ENCODE measurements at regions not wholly inside any gene's neighbourhood (a gene's known extent, or its start where the extent isn't known, plus 50 kb on each side); places are given as distances from the start of the nearest gene placed in this dataset.

- ChIA-PET CTCF (no interaction called here), POLR2A (ENCODE audit: low non-redundant PET) (no interaction called here)
- Histone ChIP-seq H3K36me3 (ENCODE audit: insufficient read depth, low read length, poor library complexity, severe bottlenecking) (no peaks in the 10 kb centered on the region), H3K4me1 (ENCODE audit: insufficient read depth, low read length, poor library complexity, severe bottlenecking) (no peaks in the 10 kb centered on the region), H3K27ac (ENCODE audit: low read depth, low read length, poor library complexity, severe bottlenecking) (no peak overlapping the region), H3K9me3 (ENCODE audit: low read depth, low read length, poor library complexity, severe bottlenecking) (no peaks in the 10 kb centered on the region), H3K4me3 (ENCODE audit: low read depth, low read length, poor library complexity, severe bottlenecking) (no peak overlapping the region), H3K27me3 (replicated peaks; ENCODE audit: insufficient read depth, low read depth, low read length, poor library complexity) (peaks cover 6% of the 10 kb centered on the region)
- no TSS peak for BruUV-seq (replicated peaks)
- no peak for DNase-seq (ENCODE audit: low spot score)
- TF ChIP-seq CTCF (conservative IDR thresholded peaks at IDR 0.05; ENCODE audit: low read depth, low read length): no peak
- TF ChIP-seq EZH2 (IDR thresholded peaks at IDR 0.05; ENCODE audit: borderline replicate concordance, low read depth, low read length, poor library complexity, severe bottlenecking): no peak
- intact Hi-C loops (cut with micrococcal nuclease; ENCODE audit: unreplicated experiment): no loop called here
Observed at GRCh38 chr1:219490566-219490965, 122.3 kb downstream of the ZC3H11B start.

DNA sequence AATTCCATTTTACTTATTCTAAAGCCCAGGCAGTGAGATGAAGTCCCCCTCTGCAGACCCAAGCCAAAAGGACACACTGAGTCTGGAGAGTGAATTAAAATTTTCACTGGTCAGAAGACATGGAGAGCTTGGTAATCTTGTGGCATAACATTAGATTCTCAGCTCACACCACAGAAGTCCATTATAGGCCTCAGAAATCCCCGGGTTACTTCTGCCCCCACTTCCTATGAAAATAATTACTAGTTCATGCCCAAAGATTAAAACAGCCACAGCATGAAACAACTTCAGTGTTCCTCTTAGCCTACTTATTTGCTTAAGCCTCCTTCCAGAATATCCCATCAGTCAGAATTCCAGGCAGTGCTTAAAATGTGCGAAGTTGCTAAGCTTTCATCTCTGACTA is 123.3 kb downstream of the ZC3H11B start:
- intact Hi-C loops (cut with micrococcal nuclease; ENCODE audit: unreplicated experiment): no loop called here
- H3K4me1 ChIP-seq (ENCODE audit: insufficient read depth, low read length, poor library complexity, severe bottlenecking): no peaks in the 10 kb centered on the region
- no peak overlapping the region for H3K27ac ChIP-seq (ENCODE audit: low read depth, low read length, poor library complexity, severe bottlenecking)
- DNase-seq (ENCODE audit: low spot score): no peak
- peaks cover 6% of the 10 kb centered on the region for H3K27me3 ChIP-seq (replicated peaks; ENCODE audit: insufficient read depth, low read depth, low read length, poor library complexity)
- H3K36me3 ChIP-seq (ENCODE audit: insufficient read depth, low read length, poor library complexity, severe bottlenecking): no peaks in the 10 kb centered on the region
- H3K9me3 ChIP-seq (ENCODE audit: low read depth, low read length, poor library complexity, severe bottlenecking): no peaks in the 10 kb centered on the region
- no peak overlapping the region for H3K4me3 ChIP-seq (ENCODE audit: low read depth, low read length, poor library complexity, severe bottlenecking)
- no TSS peak for BruUV-seq (replicated peaks)
- POLR2A ChIA-PET (ENCODE audit: low non-redundant PET): no interaction called here
- CTCF ChIA-PET: no interaction called here
- TF ChIP-seq EZH2 (IDR thresholded peaks at IDR 0.05; ENCODE audit: borderline replicate concordance, low read depth, low read length, poor library complexity, severe bottlenecking) (no peak), CTCF (conservative IDR thresholded peaks at IDR 0.05; ENCODE audit: low read depth, low read length) (no peak)

DNA sequence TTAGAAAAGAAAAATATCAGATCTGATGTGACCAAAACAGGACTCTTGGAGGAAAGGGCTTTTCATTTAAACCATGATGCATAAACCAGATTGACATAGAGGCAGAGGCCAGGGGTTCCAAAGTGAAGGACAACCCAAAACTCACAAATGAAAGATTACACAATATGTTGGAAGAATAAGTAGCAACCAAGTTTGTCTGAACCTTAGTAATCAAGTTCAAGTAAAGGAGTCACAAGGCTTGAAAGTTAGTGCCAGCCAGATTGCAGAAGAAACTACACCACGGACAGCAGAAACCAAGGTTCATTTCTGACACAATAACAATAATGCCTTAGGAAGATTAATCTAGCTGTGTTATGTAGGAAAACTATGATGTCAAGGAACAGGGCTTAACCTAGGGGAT is 124.6 kb downstream of the ZC3H11B start:
- intact Hi-C loops (cut with micrococcal nuclease; ENCODE audit: unreplicated experiment): no loop called here
- ChIA-PET CTCF (no interaction called here), POLR2A (ENCODE audit: low non-redundant PET) (no interaction called here)

More for the DNA sequence above, 124.6 kb downstream of the ZC3H11B start:
- no peak for TF ChIP-seq CTCF (conservative IDR thresholded peaks at IDR 0.05; ENCODE audit: low read depth, low read length)
- TF ChIP-seq EZH2 (IDR thresholded peaks at IDR 0.05; ENCODE audit: borderline replicate concordance, low read depth, low read length, poor library complexity, severe bottlenecking): no peak
- BruUV-seq (replicated peaks): no TSS peak
- Histone ChIP-seq H3K4me3 (ENCODE audit: low read depth, low read length, poor library complexity, severe bottlenecking) (no peak overlapping the region), H3K27me3 (replicated peaks; ENCODE audit: insufficient read depth, low read depth, low read length, poor library complexity) (peaks cover 6% of the 10 kb centered on the region), H3K4me1 (ENCODE audit: insufficient read depth, low read length, poor library complexity, severe bottlenecking) (no peaks in the 10 kb centered on the region), H3K27ac (ENCODE audit: low read depth, low read length, poor library complexity, severe bottlenecking) (no peak overlapping the region), H3K36me3 (ENCODE audit: insufficient read depth, low read length, poor library complexity, severe bottlenecking) (no peaks in the 10 kb centered on the region), H3K9me3 (ENCODE audit: low read depth, low read length, poor library complexity, severe bottlenecking) (no peaks in the 10 kb centered on the region)
- no peak for DNase-seq (ENCODE audit: low spot score)
